ENCODE measurements at regions not wholly inside any gene's neighbourhood (a gene's known extent, or its start where the extent isn't known, plus 50 kb on each side); places are given as distances from the start of the nearest gene placed in this dataset.

GRCh38 chr4:28600958-28601357, 1740.3 kb downstream of the STIM2 start:
- H3K4me3 ChIP-seq (ENCODE audit: low read length), result no peak overlapping the region
- DNase-seq (ENCODE audit: low read depth), result no peak
- no peak for TF ChIP-seq CTCF (IDR thresholded peaks at IDR 0.05; ENCODE audit: insufficient read depth, low read depth, low read length, missing control alignments)

GRCh38 chr4:28621591-28621990, 1761.0 kb downstream of the STIM2 start:
- TF ChIP-seq CTCF (IDR thresholded peaks at IDR 0.05; ENCODE audit: insufficient read depth, low read depth, low read length, missing control alignments), result no peak
- no peak overlapping the region for H3K4me3 ChIP-seq (ENCODE audit: low read length)
- DNase-seq (ENCODE audit: low read depth), result peak; percentile 19

GRCh38 chr4:28636971-28637370, 1776.3 kb downstream of the STIM2 start:
- no peak overlapping the region for H3K4me3 ChIP-seq (ENCODE audit: low read length)
- no peak for TF ChIP-seq CTCF (IDR thresholded peaks at IDR 0.05; ENCODE audit: insufficient read depth, low read depth, low read length, missing control alignments)
- DNase-seq (ENCODE audit: low read depth), result no peak

GRCh38 chr4:28639747-28640146, 1779.1 kb downstream of the STIM2 start:
- H3K4me3 ChIP-seq (ENCODE audit: low read length), result no peak overlapping the region
- peak; percentile 15 for DNase-seq (ENCODE audit: low read depth)
- no peak for TF ChIP-seq CTCF (IDR thresholded peaks at IDR 0.05; ENCODE audit: insufficient read depth, low read depth, low read length, missing control alignments)

- no peak overlapping the region for H3K4me3 ChIP-seq (ENCODE audit: low read length)
- TF ChIP-seq CTCF (IDR thresholded peaks at IDR 0.05; ENCODE audit: insufficient read depth, low read depth, low read length, missing control alignments), result no peak
- DNase-seq (ENCODE audit: low read depth), result peak; percentile 60
Measured at GRCh38 chr4:28654618-28655017, 1794.0 kb downstream of the STIM2 start.

- DNase-seq (ENCODE audit: low read depth), result no peak
- no peak for TF ChIP-seq CTCF (IDR thresholded peaks at IDR 0.05; ENCODE audit: insufficient read depth, low read depth, low read length, missing control alignments)
- no peak overlapping the region for H3K4me3 ChIP-seq (ENCODE audit: low read length)
Measured at GRCh38 chr4:28665306-28665705, 1804.7 kb downstream of the STIM2 start.

GRCh38 chr4:28675582-28675981, 1814.9 kb downstream of the STIM2 start:
- TF ChIP-seq CTCF (IDR thresholded peaks at IDR 0.05; ENCODE audit: insufficient read depth, low read depth, low read length, missing control alignments), result no peak
- DNase-seq (ENCODE audit: low read depth), result peak; percentile 41
- H3K4me3 ChIP-seq (ENCODE audit: low read length), result no peak overlapping the region
